Left cardiac atrium (tissue), 4 donors: ENCODE measurements at regions not wholly inside any gene's neighbourhood (a gene's known extent, or its start where the extent isn't known, plus 50 kb on each side); places are given as distances from the start of the nearest gene placed in this dataset.
"Not testable (repeated sequence)": the region's sequence is repeated elsewhere in the genome, so short reads cannot be mapped to it uniquely, and the experiment has no call there.

Experiments used
- ATAC-seq, 2 donors: fragments of 200-7000 bp; cut with Tn5 transposase; one replicate each; pipeline ENCODE4 v1.9.1; 2020; ENCODE audit warnings: mild to moderate bottlenecking in 2 of 2, moderate library complexity in 2 of 2
- DNase-seq: peaks from one replicate; pipeline ENCODE4 v3.0.0-alpha.2; 2020
- intact Hi-C, 2 donors: fragments of 100-400 bp; cut with DNase I; formaldehyde crosslinking; loops; one replicate each; pipeline versions ENCODE4 v1.14.1 to v1.15.1; 2022 to 2023
- donor health status: DM: no; HTN: yes; CAD: no.
- donor health status: DM: no; HTN: yes; CAD: no; lungs with severe emphysema.
- donor health status: DM: yes; HTN: yes; CAD: no.
- donor health status: Dilated cardiomyopathy.

DNA sequence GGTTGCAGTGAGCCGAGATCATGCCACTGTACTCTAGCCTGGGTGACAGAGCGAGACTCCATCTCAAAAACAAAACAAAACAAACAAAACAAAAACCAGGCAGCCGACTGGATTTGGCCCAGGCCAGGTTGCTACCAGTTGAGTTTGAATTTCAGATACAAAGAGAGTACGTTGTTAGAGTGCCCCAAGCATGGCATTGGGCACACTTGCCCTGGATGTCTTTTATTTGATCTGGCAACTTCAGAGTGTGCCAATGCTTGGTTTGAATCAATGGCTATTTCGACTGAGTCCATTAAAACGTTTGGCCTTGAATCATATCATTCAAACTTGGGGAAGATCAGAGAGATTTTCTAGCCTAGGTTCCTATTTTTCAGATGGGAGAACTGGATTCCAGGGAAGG lies 213.4 kb upstream of the SHH start:
- ATAC-seq (no peak), DNase-seq (no peak)
- intact Hi-C loops = no loop called here

GRCh38 chr7:156024201-156024600 lies 211.9 kb upstream of the SHH start:
- ATAC-seq = no peak
- intact Hi-C loops = no loop called here
- DNase-seq = no peak

- no peak for ATAC-seq
- no peak for DNase-seq
- intact Hi-C loops = no loop called here
Measured at GRCh38 chr7:156022483-156023459, 210.5 kb upstream of the SHH start.

DNA sequence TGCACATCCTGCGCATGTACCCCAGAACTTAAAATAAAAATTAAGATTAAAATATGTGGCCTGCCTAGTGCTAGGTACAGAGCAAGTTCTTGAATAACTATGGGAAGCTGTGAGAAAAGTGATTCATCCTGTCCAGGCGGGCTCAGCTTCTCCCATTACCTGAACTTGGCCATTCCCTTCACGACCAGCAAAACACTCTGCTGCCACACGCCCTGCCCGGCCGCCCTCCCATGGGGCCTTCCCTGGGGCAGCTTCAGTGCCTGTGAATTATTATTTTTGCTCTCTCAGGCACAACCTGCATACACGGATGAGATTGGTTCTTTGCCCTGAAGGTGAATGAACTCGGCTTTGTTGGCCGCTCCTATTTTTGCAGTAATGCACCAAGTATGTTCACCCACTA lies 209.2 kb upstream of the SHH start:
- intact Hi-C loops = no loop called here

GRCh38 chr7:156020566-156020965 lies 208.3 kb upstream of the SHH start:
- intact Hi-C loops = no loop called here
- DNase-seq (no peak), ATAC-seq (no peak)

More for the DNA sequence above, 209.2 kb upstream of the SHH start:
- DNase-seq (no peak), ATAC-seq (no peak)

GRCh38 chr7:156019776-156020565 lies 207.7 kb upstream of the SHH start:
- DNase-seq (no peak), ATAC-seq (no peak)
- intact Hi-C loops = no loop called here

GRCh38 chr7:156019308-156019707 lies 207.0 kb upstream of the SHH start:
- DNase-seq (no peak), ATAC-seq (no peak)
- intact Hi-C loops = no loop called here

DNA sequence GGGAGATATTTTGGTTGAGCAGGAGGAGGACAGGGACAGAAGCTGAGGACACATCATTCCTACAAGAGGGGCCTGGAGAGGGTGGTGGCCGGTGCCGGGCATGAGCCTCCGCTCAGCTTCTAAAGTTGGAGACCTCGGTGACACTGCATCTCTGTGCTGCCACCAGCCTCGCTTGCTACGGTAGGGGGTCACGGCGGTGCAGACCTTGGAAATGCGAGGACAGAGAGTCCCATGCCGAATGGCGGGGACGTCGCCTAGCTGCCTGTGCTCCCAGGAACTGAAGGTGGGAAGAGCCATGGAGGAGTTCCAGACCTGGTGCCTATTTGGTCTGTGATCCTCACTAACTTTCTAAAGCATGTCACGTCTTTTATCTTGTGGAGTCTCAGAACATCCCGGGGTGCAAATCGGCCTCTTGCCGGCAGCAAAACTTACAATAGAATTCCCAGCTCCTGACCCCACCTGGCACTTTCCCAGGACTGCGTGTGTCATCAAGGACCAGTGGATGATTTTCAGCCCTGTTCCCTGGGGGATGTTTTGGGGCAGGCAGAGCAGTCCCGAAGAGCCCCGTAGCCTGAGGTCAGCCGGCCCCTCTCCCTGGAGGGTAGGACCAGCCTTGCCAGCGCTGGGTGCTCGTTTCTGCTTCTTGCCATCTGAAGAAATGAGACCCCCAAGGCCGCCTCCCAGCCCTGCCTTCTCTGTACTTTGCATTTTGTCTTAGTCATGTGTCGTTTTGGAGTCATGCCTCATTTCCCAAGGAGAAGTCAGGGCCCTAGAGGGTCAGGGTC lies 205.8 kb upstream of the SHH start:
- intact Hi-C loops = no loop called here
- DNase-seq (no peak), ATAC-seq (no peak)

- no peak for ATAC-seq
- intact Hi-C loops = no loop called here
- no peak for DNase-seq
Measured at GRCh38 chr7:156017431-156017830, 205.2 kb upstream of the SHH start.

GRCh38 chr7:156015237-156016020 lies 203.2 kb upstream of the SHH start:
- intact Hi-C loops = no loop called here
- ATAC-seq = no peak
- DNase-seq = no peak

GRCh38 chr7:156014808-156015207 lies 202.5 kb upstream of the SHH start:
- ATAC-seq = no peak
- no peak for DNase-seq
- intact Hi-C loops = no loop called here

DNA sequence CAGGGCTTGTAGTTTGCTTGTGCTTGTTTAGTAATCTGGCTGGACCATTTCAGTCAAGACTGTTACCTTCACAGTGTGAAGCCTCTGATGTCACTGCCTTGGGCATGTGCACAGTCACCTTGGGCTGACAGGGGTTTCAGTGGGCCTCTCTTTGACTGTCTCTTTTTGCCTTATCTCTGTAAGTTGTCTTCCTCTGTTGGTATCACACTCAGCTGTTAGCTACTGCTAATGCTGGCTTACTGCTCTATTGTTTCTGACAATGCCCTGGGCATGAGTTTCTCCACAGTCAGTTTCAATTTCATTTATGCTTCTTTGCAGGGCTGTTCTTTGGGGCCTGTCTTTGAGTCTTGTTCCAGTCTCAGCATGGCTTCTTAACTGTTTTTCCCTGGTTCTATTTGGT lies 201.9 kb upstream of the SHH start:
- intact Hi-C loops = no loop called here
- DNase-seq = no peak
- no peak for ATAC-seq

- DNase-seq (no peak), ATAC-seq (no peak)
- intact Hi-C loops = no loop called here
Measured at GRCh38 chr7:156012412-156012811, 200.1 kb upstream of the SHH start.

DNA sequence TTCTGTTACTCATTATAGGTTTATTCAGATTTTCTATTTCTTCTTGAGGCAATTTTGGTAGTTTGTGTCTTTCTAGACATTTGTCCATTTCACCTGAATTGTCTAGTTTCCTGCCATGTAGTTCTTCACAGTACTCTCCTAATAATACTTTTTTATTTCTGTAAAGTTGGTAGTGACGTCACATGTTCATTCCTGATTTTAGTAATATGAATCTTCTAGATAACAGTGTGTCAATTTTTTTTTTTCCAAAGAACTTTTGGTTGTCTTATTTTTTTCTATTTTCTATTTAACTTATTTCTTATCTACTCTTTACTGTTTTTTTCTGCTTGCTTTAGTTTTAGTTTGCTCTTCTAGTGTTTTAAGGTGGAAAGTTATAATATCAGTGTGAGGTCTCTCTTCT lies 197.3 kb upstream of the SHH start:
- no peak for ATAC-seq
- intact Hi-C loops = no loop called here
- no peak for DNase-seq

GRCh38 chr7:156006876-156007275 lies 194.6 kb upstream of the SHH start:
- ATAC-seq, intact Hi-C loops, DNase-seq: not testable (repeated sequence)

GRCh38 chr7:156006024-156006423 lies 193.8 kb upstream of the SHH start:
- ATAC-seq (no peak), DNase-seq (no peak)
- intact Hi-C loops = no loop called here

- intact Hi-C loops = no loop called here
- ATAC-seq = no peak
- no peak for DNase-seq
Measured at GRCh38 chr7:156005202-156005691, 193.0 kb upstream of the SHH start.

GRCh38 chr7:156004265-156005201 lies 192.3 kb upstream of the SHH start:
- no peak for ATAC-seq
- intact Hi-C loops = no loop called here
- DNase-seq = no peak
